Mucosa of descending colon (tissue), 3 donors: ENCODE measurements at regions not wholly inside any gene's neighbourhood (a gene's known extent, or its start where the extent isn't known, plus 50 kb on each side); places are given as distances from the start of the nearest gene placed in this dataset.

Experiments used
- ATAC-seq: fragments of 200-7000 bp; cut with Tn5 transposase; one replicate; pipeline ENCODE4 v1.9.1; 2020; ENCODE audit warnings: mild to moderate bottlenecking, moderate library complexity
- DNase-seq, 3 donors: peaks; one replicate each; pipeline ENCODE4 v3.0.0-alpha.2; 2020
- H3K36me3 ChIP-seq: fragments of 200-600 bp; one replicate; pipeline ENCODE4 v1.8.0; 2021; ENCODE audit warnings: low read depth, mild to moderate bottlenecking
- H3K4me1 ChIP-seq: fragments of 200-600 bp; one replicate; pipeline ENCODE4 v1.8.0; 2021; ENCODE audit warnings: low read depth, mild to moderate bottlenecking
- H3K4me3 ChIP-seq: fragments of 200-600 bp; one replicate; pipeline ENCODE4 v1.8.0; 2021; ENCODE audit warnings: mild to moderate bottlenecking
- H3K9me3 ChIP-seq: fragments of 200-600 bp; one replicate; pipeline ENCODE4 v1.8.0; 2021; ENCODE audit warnings: mild to moderate bottlenecking
- CTCF ChIP-seq: fragments of 200-600 bp; IDR thresholded peaks from one replicate; pipeline ENCODE4 v1.8.0; 2022; ENCODE audit warnings: antibody characterized with exemption, mild to moderate bottlenecking
- intact Hi-C, 2 donors: fragments of 100-400 bp; cut with DNase I in 1 of 2; cut with micrococcal nuclease in 1 of 2; formaldehyde crosslinking; loops; one replicate each; pipeline versions ENCODE4 v1.11.0 to v1.11.1; 2022; cut with DNase I, micrococcal nuclease
- donor health status: DM: no; HTN: no; CAD: no; lungs with moderate emphysema.
- donor health status: DM: no; HTN: no; CAD: no.
- donor health status: DM: no; HTN: yes; CAD: no.

DNA sequence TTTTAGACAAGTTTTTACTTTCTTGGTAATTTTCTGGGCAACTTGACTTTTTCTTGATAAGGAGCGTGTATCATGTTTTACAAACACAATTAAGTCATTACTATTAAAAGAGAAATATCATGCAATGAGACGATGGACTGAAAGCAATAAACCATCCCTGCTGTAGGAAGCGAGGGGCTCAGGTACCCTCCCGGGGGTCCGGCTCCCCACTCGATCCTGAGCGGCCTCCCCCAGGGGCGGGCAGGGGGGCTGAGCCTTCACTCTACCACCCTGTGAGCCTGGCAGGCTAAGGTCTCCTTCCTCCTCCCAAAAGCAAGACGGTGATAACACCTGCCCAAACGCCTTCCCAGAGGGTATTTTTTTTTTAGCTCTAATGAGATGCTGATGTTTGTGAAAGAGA lies 51.8 kb upstream of the ADGRA1 start:
- intact Hi-C loops = no loop called here
- ATAC-seq = no peak
- TF ChIP-seq CTCF = no peak

GRCh38 chr10:133034762-133035161 lies 53.0 kb upstream of the ADGRA1 start:
- TF ChIP-seq CTCF = no peak
- intact Hi-C loops = no loop called here
- Histone ChIP-seq H3K9me3 (no peaks in the 10 kb centered on the region), H3K36me3 (no peaks in the 10 kb centered on the region), H3K4me1 (no peaks in the 10 kb centered on the region), H3K4me3 (no peak overlapping the region)
- no peak for ATAC-seq
- no peak for DNase-seq

More for the DNA sequence above, 51.8 kb upstream of the ADGRA1 start:
- DNase-seq = no peak
- Histone ChIP-seq H3K36me3 (no peaks in the 10 kb centered on the region), H3K9me3 (no peaks in the 10 kb centered on the region), H3K4me3 (no peak overlapping the region), H3K4me1 (no peaks in the 10 kb centered on the region)

GRCh38 chr10:133034092-133034491 lies 53.6 kb upstream of the ADGRA1 start:
- no peak for ATAC-seq
- H3K4me1 ChIP-seq = no peaks in the 10 kb centered on the region
- H3K36me3 ChIP-seq = no peaks in the 10 kb centered on the region
- DNase-seq = no peak
- TF ChIP-seq CTCF = no peak
- intact Hi-C loops = no loop called here
- no peak overlapping the region for H3K4me3 ChIP-seq
- H3K9me3 ChIP-seq = no peaks in the 10 kb centered on the region

GRCh38 chr10:133033742-133034048 lies 54.0 kb upstream of the ADGRA1 start:
- no peaks in the 10 kb centered on the region for H3K4me1 ChIP-seq
- no peaks in the 10 kb centered on the region for H3K9me3 ChIP-seq
- no peak for TF ChIP-seq CTCF
- H3K4me3 ChIP-seq = no peak overlapping the region
- no peak for DNase-seq
- no peak for ATAC-seq
- intact Hi-C loops = no loop called here
- no peaks in the 10 kb centered on the region for H3K36me3 ChIP-seq

DNA sequence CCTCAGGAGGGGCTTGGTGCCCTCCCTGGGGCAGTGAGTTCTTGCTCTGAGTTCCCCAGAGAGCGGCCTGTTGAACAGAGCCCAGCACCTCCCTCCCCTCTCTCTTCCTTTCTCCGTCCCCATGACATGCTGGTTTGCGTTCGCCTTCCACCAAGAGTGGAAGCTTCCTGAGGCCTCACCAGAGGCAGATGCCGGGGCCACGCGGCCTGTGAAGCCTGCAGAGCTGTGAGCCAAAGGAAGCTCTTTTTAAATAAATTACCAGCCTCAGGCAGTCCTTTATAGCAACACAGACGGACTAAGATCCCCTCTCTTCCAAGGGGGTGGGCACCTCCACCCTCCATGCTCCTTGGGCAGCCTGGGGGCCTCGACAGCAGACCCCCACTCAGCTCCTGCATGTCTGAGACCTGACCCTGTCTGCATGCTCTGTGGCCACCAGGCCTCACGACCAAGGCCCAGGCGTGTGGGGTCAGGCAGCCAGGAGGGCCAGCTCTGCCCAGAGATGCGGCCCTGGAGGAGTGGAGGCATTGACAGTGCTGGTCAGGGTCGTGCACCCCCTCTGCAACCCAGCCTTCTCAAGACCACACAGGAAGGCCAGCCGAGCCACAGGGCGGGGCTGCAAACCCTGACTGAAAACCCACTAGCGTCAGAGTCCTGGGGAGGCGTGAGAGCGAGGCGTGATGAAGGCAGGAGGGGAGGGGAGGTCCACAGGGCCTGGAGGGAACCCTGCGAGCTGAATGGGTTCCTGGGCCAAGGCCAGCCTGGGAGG lies 54.6 kb upstream of the ADGRA1 start:
- no peak for ATAC-seq
- intact Hi-C loops = no loop called here
- Histone ChIP-seq H3K36me3 (no peaks in the 10 kb centered on the region), H3K4me1 (no peaks in the 10 kb centered on the region), H3K9me3 (no peaks in the 10 kb centered on the region), H3K4me3 (no peak overlapping the region)
- DNase-seq = no peak
- no peak for TF ChIP-seq CTCF

DNA sequence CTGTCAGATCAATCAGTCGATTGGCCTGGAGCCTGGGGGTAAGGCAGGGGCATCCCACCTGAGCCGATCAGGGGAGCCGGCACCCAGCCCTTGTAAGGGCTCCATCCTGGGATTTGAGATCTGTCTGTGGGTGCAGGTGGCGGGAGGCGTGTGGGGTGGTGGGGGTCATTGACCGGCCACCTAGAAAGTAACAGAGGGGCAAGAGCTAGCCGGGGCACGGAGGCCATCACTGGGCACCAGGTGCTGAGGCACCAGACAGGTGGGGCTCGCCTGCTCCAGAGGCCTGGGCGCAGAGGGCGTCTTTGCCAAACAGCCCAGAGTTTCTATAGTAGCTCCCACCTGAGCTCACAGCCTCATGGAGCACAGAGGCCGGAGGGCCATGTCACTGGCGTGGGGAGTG lies 55.5 kb upstream of the ADGRA1 start:
- no peaks in the 10 kb centered on the region for H3K9me3 ChIP-seq
- intact Hi-C loops = no loop called here
- no peaks in the 10 kb centered on the region for H3K36me3 ChIP-seq
- ATAC-seq (no peak), DNase-seq (no peak)
- no peak for TF ChIP-seq CTCF
- H3K4me1 ChIP-seq = no peaks in the 10 kb centered on the region
- no peak overlapping the region for H3K4me3 ChIP-seq
